Neural progenitor cell (in vitro differentiated cells): ENCODE measurements at regions not wholly inside any gene's neighbourhood (a gene's known extent, or its start where the extent isn't known, plus 50 kb on each side); places are given as distances from the start of the nearest gene placed in this dataset.

Experiments
- DNase-seq: peaks from one replicate; pipeline ENCODE4 v3.0.0-alpha.2; 2016; ENCODE audit warnings: low spot score
- H2AFZ ChIP-seq: fragments of 200-600 bp; sonication (generic); replicated peaks from 2 replicates; pipeline ENCODE4 v1.6.1; 2016; ENCODE audit warnings: antibody characterized with exemption
- H3F3A ChIP-seq: fragments of 200-600 bp; sonication (generic); 2 replicates; pipeline ENCODE4 v1.6.1; 2016; ENCODE audit warnings: antibody characterized with exemption, low read depth
- H3K27ac ChIP-seq: fragments of 200-600 bp; sonication (generic); 2 replicates; pipeline ENCODE4 v1.5.1; 2016; ENCODE audit warnings: mild to moderate bottlenecking
- H3K27me3 ChIP-seq: fragments of 200-600 bp; sonication (generic); 2 replicates; pipeline ENCODE4 v1.6.1; 2016; ENCODE audit warnings: mild to moderate bottlenecking, moderate library complexity
- H3K36me3 ChIP-seq: fragments of 200-600 bp; sonication (generic); 2 replicates; pipeline ENCODE4 v1.5.1; 2016
- H3K4me1 ChIP-seq: fragments of 200-600 bp; sonication (generic); 2 replicates; pipeline ENCODE4 v1.6.1; 2016; ENCODE audit warnings: mixed run types
- H3K4me2 ChIP-seq: fragments of 200-600 bp; sonication (generic); 2 replicates; pipeline ENCODE4 v1.6.1; 2016
- H3K4me3 ChIP-seq: fragments of 200-600 bp; sonication (generic); 2 replicates; pipeline ENCODE4 v1.5.1; 2016
- H3K79me2 ChIP-seq: fragments of 200-600 bp; sonication (generic); 2 replicates; pipeline ENCODE4 v1.6.1; 2016; ENCODE audit warnings: low read depth
- H3K9ac ChIP-seq: fragments of 200-600 bp; sonication (generic); 2 replicates; pipeline ENCODE4 v1.6.1; 2016
- H3K9me3 ChIP-seq: fragments of 200-600 bp; sonication (generic); 2 replicates; pipeline ENCODE4 v1.5.1; 2016; ENCODE audit warnings: low read depth
- H4K20me1 ChIP-seq: fragments of 200-600 bp; sonication (generic); 2 replicates; pipeline ENCODE4 v1.6.1; 2016; ENCODE audit warnings: low read depth
- H3K27ac Mint-ChIP-seq: 3 replicates; pipeline ENCODE4 v1.8.0; 2021; ENCODE audit warnings: mixed read lengths
- H3K27me3 Mint-ChIP-seq: 2 replicates; pipeline ENCODE4 v1.8.0; 2022; ENCODE audit warnings: low read depth, mild to moderate bottlenecking, inconsistent platforms, moderate library complexity, mixed read lengths; ENCODE audit not compliant: insufficient read depth
- H3K36me3 Mint-ChIP-seq: 3 replicates; pipeline ENCODE4 v1.8.0; 2021; ENCODE audit warnings: mixed read lengths
- H3K4me1 Mint-ChIP-seq: 3 replicates; pipeline ENCODE4 v1.8.0; 2021; ENCODE audit warnings: mixed read lengths
- H3K4me3 Mint-ChIP-seq: 3 replicates; pipeline ENCODE4 v1.8.0; 2021; ENCODE audit warnings: mild to moderate bottlenecking, moderate library complexity, mixed read lengths
- H3K9me3 Mint-ChIP-seq: 3 replicates; pipeline ENCODE4 v1.8.0; 2020; ENCODE audit warnings: mixed read lengths
- EZH2 ChIP-seq: fragments of 200-600 bp; sonication (generic); IDR thresholded peaks from 2 replicates; pipeline ENCODE4 v1.6.1; 2017; ENCODE audit warnings: antibody characterized with exemption, mild to moderate bottlenecking, moderate library complexity
- EZH2phosphoT487 ChIP-seq: fragments of 200-600 bp; sonication (generic); IDR thresholded peaks from 2 replicates; pipeline ENCODE4 v1.6.1; 2017; ENCODE audit warnings: antibody characterized with exemption
- TF ChIP-seq, protein P1 (sequence below): fragments of 200-600 bp; sonication (generic); IDR thresholded peaks from 2 replicates; pipeline ENCODE4 v1.5.1; 2017; ENCODE audit warnings: antibody characterized with exemption, mild to moderate bottlenecking

DNA sequence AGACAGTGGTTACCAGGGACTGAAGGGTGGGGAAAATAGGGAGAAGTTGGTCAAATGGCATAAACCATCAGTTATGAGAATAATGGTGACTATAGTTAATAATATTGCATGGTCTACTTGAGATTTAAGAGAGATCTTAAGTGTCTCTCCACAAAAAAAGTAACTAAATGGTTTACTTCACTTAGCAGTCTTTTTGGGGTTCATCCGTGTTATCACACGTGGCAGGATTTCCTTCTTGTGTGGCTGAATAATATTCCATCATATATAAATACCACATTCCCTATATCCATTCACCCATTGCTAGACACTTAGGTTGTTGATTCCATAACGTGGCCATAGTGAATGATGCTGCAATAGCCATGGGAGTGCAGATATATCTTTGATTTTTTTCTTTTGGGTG lies 967.0 kb downstream of the UQCRFS1 start:
- H3K79me2 ChIP-seq = no peaks in the 10 kb centered on the region
- no peaks in the 10 kb centered on the region for H4K20me1 ChIP-seq
- Mint-ChIP-seq H3K4me1 (peaks cover 8% of the 10 kb centered on the region), H3K27ac (no peak overlapping the region), H3K36me3 (no peaks in the 10 kb centered on the region), H3K27me3 (peaks cover 3% of the 10 kb centered on the region), H3K4me3 (no peak overlapping the region), H3K9me3 (no peaks in the 10 kb centered on the region)
- H3K36me3 ChIP-seq = no peaks in the 10 kb centered on the region
- no peak overlapping the region for H3K4me3 ChIP-seq
- H2AFZ ChIP-seq = no peak overlapping the region
- H3K9me3 ChIP-seq = no peaks in the 10 kb centered on the region
- DNase-seq = no peak
- TF ChIP-seq, protein P1, sequence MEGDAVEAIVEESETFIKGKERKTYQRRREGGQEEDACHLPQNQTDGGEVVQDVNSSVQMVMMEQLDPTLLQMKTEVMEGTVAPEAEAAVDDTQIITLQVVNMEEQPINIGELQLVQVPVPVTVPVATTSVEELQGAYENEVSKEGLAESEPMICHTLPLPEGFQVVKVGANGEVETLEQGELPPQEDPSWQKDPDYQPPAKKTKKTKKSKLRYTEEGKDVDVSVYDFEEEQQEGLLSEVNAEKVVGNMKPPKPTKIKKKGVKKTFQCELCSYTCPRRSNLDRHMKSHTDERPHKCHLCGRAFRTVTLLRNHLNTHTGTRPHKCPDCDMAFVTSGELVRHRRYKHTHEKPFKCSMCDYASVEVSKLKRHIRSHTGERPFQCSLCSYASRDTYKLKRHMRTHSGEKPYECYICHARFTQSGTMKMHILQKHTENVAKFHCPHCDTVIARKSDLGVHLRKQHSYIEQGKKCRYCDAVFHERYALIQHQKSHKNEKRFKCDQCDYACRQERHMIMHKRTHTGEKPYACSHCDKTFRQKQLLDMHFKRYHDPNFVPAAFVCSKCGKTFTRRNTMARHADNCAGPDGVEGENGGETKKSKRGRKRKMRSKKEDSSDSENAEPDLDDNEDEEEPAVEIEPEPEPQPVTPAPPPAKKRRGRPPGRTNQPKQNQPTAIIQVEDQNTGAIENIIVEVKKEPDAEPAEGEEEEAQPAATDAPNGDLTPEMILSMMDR = no peak
- TF ChIP-seq EZH2 (no peak), EZH2phosphoT487 (no peak)
- no peak overlapping the region for H3K4me2 ChIP-seq
- H3K27me3 ChIP-seq = no peaks in the 10 kb centered on the region
- H3K27ac ChIP-seq = no peak overlapping the region
- no peaks in the 10 kb centered on the region for H3F3A ChIP-seq
- H3K4me1 ChIP-seq = no peaks in the 10 kb centered on the region
- no peak overlapping the region for H3K9ac ChIP-seq

DNA sequence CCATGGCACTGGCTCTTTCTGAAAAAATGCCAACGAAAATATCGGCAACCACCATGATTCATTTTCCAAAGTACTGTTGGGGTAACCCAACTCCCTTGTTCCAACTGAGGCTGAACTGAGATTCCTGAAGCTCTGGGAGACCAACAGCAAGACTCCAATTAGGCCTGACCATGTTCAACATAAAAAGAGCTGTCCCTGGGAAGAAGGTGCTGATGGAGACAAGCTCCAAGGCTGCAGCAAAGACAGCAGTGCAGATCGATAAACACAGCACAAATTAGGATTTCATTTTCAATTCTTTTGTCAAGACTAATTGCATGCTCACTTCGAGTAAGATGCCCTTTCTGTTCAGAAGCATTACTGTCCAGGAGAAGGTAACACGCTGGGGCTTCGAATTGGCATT lies 968.0 kb downstream of the UQCRFS1 start:
- no peak overlapping the region for H3K27ac Mint-ChIP-seq
- H4K20me1 ChIP-seq = no peaks in the 10 kb centered on the region
- H3K36me3 ChIP-seq = no peaks in the 10 kb centered on the region
- H3K9me3 ChIP-seq = no peaks in the 10 kb centered on the region
- no peaks in the 10 kb centered on the region for H3K79me2 ChIP-seq
- H2AFZ ChIP-seq = no peak overlapping the region
- H3K9ac ChIP-seq = no peak overlapping the region
- H3K4me3 ChIP-seq = no peak overlapping the region
- peaks cover 3% of the 10 kb centered on the region for H3K27me3 Mint-ChIP-seq
- H3K4me3 Mint-ChIP-seq = no peak overlapping the region
- H3K4me2 ChIP-seq = no peak overlapping the region
- DNase-seq = no peak
- H3F3A ChIP-seq = no peaks in the 10 kb centered on the region
- H3K4me1 Mint-ChIP-seq = peaks cover 9% of the 10 kb centered on the region
- H3K9me3 Mint-ChIP-seq = no peaks in the 10 kb centered on the region
- no peaks in the 10 kb centered on the region for H3K4me1 ChIP-seq
- no peak overlapping the region for H3K27ac ChIP-seq
- no peaks in the 10 kb centered on the region for H3K36me3 Mint-ChIP-seq
- no peaks in the 10 kb centered on the region for H3K27me3 ChIP-seq
- TF ChIP-seq, protein P1 = no peak
- TF ChIP-seq EZH2phosphoT487 = no peak
- TF ChIP-seq EZH2 = no peak

DNA sequence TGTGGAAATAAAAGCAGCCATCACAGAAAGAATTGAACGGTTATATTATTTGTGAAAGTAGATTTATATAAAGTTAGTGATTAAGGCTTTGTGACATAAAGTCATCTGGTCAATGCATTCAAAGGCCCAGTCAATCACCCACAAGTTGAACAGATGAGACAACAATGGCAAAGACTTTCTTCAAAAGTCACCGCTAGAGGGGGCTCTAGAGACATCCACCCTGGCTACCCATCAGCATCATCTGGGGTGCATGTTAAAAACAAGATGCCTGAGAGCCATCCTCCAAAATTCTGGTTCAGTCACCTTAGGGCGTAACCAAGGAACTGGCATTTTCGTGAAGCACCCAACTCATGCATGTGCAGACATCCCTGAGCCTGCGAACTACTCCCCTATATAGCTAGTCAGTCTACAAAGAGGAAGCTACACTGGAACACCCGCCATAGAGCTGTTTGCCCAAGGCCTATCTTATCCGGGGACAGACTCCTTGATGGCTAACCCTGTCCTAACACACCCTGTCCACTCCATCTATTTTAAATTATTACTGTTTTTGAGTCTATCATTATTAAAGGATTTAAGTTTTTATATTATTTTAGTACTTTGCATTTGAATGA lies 970.5 kb downstream of the UQCRFS1 start:
- Histone ChIP-seq H3K27ac (no peak overlapping the region), H3K9ac (no peak overlapping the region), H2AFZ (no peak overlapping the region), H3K4me2 (no peak overlapping the region), H3K27me3 (no peaks in the 10 kb centered on the region), H4K20me1 (no peaks in the 10 kb centered on the region), H3K4me3 (no peak overlapping the region), H3K4me1 (no peaks in the 10 kb centered on the region), H3F3A (no peaks in the 10 kb centered on the region), H3K36me3 (no peaks in the 10 kb centered on the region), H3K79me2 (no peaks in the 10 kb centered on the region), H3K9me3 (no peaks in the 10 kb centered on the region)
- Mint-ChIP-seq H3K36me3 (no peaks in the 10 kb centered on the region), H3K4me3 (no peak overlapping the region), H3K9me3 (no peaks in the 10 kb centered on the region), H3K4me1 (peaks cover 11% of the 10 kb centered on the region), H3K27me3 (peaks cover 3% of the 10 kb centered on the region), H3K27ac (no peak overlapping the region)
- TF ChIP-seq, protein P1 = peak; percentile 83
- no peak for TF ChIP-seq EZH2phosphoT487
- peak; percentile 67 for DNase-seq
